ENCODE measurements at regions not wholly inside any gene's neighbourhood (a gene's known extent, or its start where the extent isn't known, plus 50 kb on each side); places are given as distances from the start of the nearest gene placed in this dataset.

- DNase-seq: no peak
Observed at GRCh38 chr4:23001478-23001877, 308.7 kb downstream of the GBA3 start.

- no peak for DNase-seq
Observed at GRCh38 chr4:22999419-22999818, 306.7 kb downstream of the GBA3 start.

- no peak for DNase-seq
Observed at GRCh38 chr4:22997358-22998224, 304.9 kb downstream of the GBA3 start.

GRCh38 chr4:22991576-22991975 lies 298.8 kb downstream of the GBA3 start:
- DNase-seq: no peak

GRCh38 chr4:22988526-22988925 lies 295.8 kb downstream of the GBA3 start:
- DNase-seq: no peak

GRCh38 chr4:22987870-22988269 lies 295.1 kb downstream of the GBA3 start:
- DNase-seq: no peak

GRCh38 chr4:22986881-22987280 lies 294.1 kb downstream of the GBA3 start:
- DNase-seq: no peak

GRCh38 chr4:22986262-22986661 lies 293.5 kb downstream of the GBA3 start:
- no peak for DNase-seq

GRCh38 chr4:22984390-22984789 lies 291.7 kb downstream of the GBA3 start:
- no peak for DNase-seq

- no peak for DNase-seq
Observed at GRCh38 chr4:22978656-22979055, 285.9 kb downstream of the GBA3 start.

- DNase-seq: no peak
Observed at GRCh38 chr4:22970665-22971064, 277.9 kb downstream of the GBA3 start.

- DNase-seq: no peak
Observed at GRCh38 chr4:22969287-22969896, 276.7 kb downstream of the GBA3 start.

- no peak for DNase-seq
Observed at GRCh38 chr4:22962295-22962694, 269.6 kb downstream of the GBA3 start.

- DNase-seq: no peak
Observed at GRCh38 chr4:22959483-22959882, 266.7 kb downstream of the GBA3 start.

- no peak for DNase-seq
Observed at GRCh38 chr4:22957774-22958309, 265.1 kb downstream of the GBA3 start.

GRCh38 chr4:22949161-22949855 lies 256.6 kb downstream of the GBA3 start:
- DNase-seq: no peak

GRCh38 chr4:22947851-22948250 lies 255.1 kb downstream of the GBA3 start:
- no peak for DNase-seq

GRCh38 chr4:22942920-22943559 lies 250.3 kb downstream of the GBA3 start:
- DNase-seq: no peak

- DNase-seq: no peak
Observed at GRCh38 chr4:22941688-22942375, 249.1 kb downstream of the GBA3 start.

GRCh38 chr4:22932326-22932725 lies 239.6 kb downstream of the GBA3 start:
- no peak for DNase-seq

GRCh38 chr4:22922426-22922825 lies 229.7 kb downstream of the GBA3 start:
- DNase-seq: no peak

GRCh38 chr4:22921936-22922335 lies 229.2 kb downstream of the GBA3 start:
- DNase-seq: no peak

- no peak for DNase-seq
Observed at GRCh38 chr4:22911285-22911684, 218.5 kb downstream of the GBA3 start.

All from 8988T (cell line).